T-cell (primary cell): ENCODE measurements at regions not wholly inside any gene's neighbourhood (a gene's known extent, or its start where the extent isn't known, plus 50 kb on each side); places are given as distances from the start of the nearest gene placed in this dataset.

Experiments
- ATAC-seq, 4 experiments: fragments of 200-7000 bp in 3 of 4; fragments of 150-1000 bp in 1 of 4; cut with Tn5 transposase; replicated peaks in 1 of 4; 1 replicate in 3 of 4; 2 replicates in 1 of 4; pipeline ENCODE4 v1.10.0; 2021; ENCODE audit warnings: moderate library complexity in 3 of 4, mild to moderate bottlenecking in 2 of 4, moderate number of reproducible peaks in 1 of 4
- CTCF ChIA-PET, 2 donors: fragments of 300-600 bp; sonication (Branson Sonifier 250); formaldehyde crosslinking; loops; one replicate each; lab custom pipeline; 2022; ENCODE audit warnings: antibody characterized with exemption in 2 of 2; lab: Charles Lee
- POLR2A ChIA-PET, 2 donors: fragments of 300-600 bp; sonication (Branson Sonifier 250); formaldehyde crosslinking; loops; one replicate each; lab custom pipeline; 2022; ENCODE audit warnings: antibody characterized with exemption in 2 of 2; lab: Charles Lee
- DNase-seq, 35 experiments: peaks; one replicate each; pipeline versions ENCODE4 v3.0.0 to v3.0.0-alpha.2; 2013 to 2023
- H3K27ac ChIP-seq: one replicate; pipeline ENCODE4 v1.5.1; 2013; ENCODE audit warnings: low read length
- H3K27me3 ChIP-seq, 2 experiments: replicated peaks in 1 of 2; 1 replicate in 1 of 2; 2 replicates in 1 of 2; pipeline versions ENCODE4 v1.6.1 to v1.7.0; 2013; ENCODE audit warnings: low read length in 1 of 2, mixed read lengths in 1 of 2; ENCODE audit not compliant: control insufficient read depth in 2 of 2, insufficient read depth in 2 of 2; ENCODE audit errors: extremely low read depth in 1 of 2
- H3K36me3 ChIP-seq, 2 donors: 1 replicate in 1 of 2; 2 replicates in 1 of 2; pipeline versions ENCODE4 v1.6.1 to v1.7.0; 2013; ENCODE audit warnings: low read length in 1 of 2; ENCODE audit not compliant: control insufficient read depth in 2 of 2, insufficient read depth in 1 of 2; ENCODE audit errors: extremely low read depth in 1 of 2
- H3K4me1 ChIP-seq, 2 experiments: 1 replicate in 1 of 2; 2 replicates in 1 of 2; pipeline versions ENCODE4 v1.6.1 to v1.7.0; 2013; ENCODE audit warnings: low read length in 2 of 2, mixed read lengths in 1 of 2; ENCODE audit not compliant: insufficient read depth in 2 of 2, control insufficient read depth in 1 of 2; ENCODE audit errors: extremely low read depth in 1 of 2
- H3K4me3 ChIP-seq, 2 donors: 1 replicate in 1 of 2; 2 replicates in 1 of 2; pipeline versions ENCODE4 v1.5.1 to v1.7.0; 2013; ENCODE audit warnings: mild to moderate bottlenecking in 2 of 2, low read length in 1 of 2, moderate library complexity in 1 of 2; ENCODE audit not compliant: control insufficient read depth in 1 of 2; ENCODE audit errors: extremely low read depth in 1 of 2
- H3K9me3 ChIP-seq: 2 replicates; pipeline ENCODE4 v1.7.0; 2013
- H3K27ac Mint-ChIP-seq, 2 donors: one replicate each; pipeline ENCODE4 v1.8.0; 2020 to 2021; ENCODE audit warnings: mild to moderate bottlenecking in 2 of 2, mixed read lengths in 2 of 2
- H3K27me3 Mint-ChIP-seq, 2 donors: one replicate each; pipeline ENCODE4 v1.8.0; 2021 to 2022; ENCODE audit warnings: mixed read lengths in 2 of 2
- H3K36me3 Mint-ChIP-seq: one replicate; pipeline ENCODE4 v1.8.0; 2021; ENCODE audit warnings: mixed read lengths
- H3K4me1 Mint-ChIP-seq, 3 donors: one replicate each; pipeline ENCODE4 v1.8.0; 2020 to 2022; ENCODE audit warnings: mixed read lengths in 3 of 3, mild to moderate bottlenecking in 1 of 3
- H3K4me3 Mint-ChIP-seq, 3 donors: one replicate each; pipeline ENCODE4 v1.8.0; 2020 to 2022; ENCODE audit warnings: mild to moderate bottlenecking in 3 of 3, mixed read lengths in 3 of 3, moderate library complexity in 3 of 3
- H3K9me3 Mint-ChIP-seq, 3 donors: one replicate each; pipeline ENCODE4 v1.8.0; 2020 to 2022; ENCODE audit warnings: mixed read lengths in 3 of 3
- WGBS: methylation state at CpG from one replicate; pipeline ENCODE4 v1.1.5; 2013; ENCODE audit warnings: missing lambda C conversion rate; ENCODE audit not compliant: insufficient coverage; 5-methylcytosine and 5-hydroxymethylcytosine counted together

- H3K9me3 ChIP-seq = no peaks in the 10 kb centered on the region
- ChIA-PET CTCF (interaction anchor here (0.5 kb wide), 2 partner anchors 274 to 690 kb away, joined by 4 to 5 read pairs; no protein-coding TSS in a partner anchor), POLR2A (no interaction called here)
- H3K27me3 ChIP-seq = peaks cover 0 to 12% of the 10 kb centered on the region in 2 experiments
- Mint-ChIP-seq H3K4me1 (no peaks in the 10 kb centered on the region), H3K9me3 (no peaks in the 10 kb centered on the region), H3K27me3 (peaks cover 7 to 13% of the 10 kb centered on the region in 2 donors), H3K4me3 (no peak overlapping the region), H3K36me3 (no peaks in the 10 kb centered on the region), H3K27ac (no peak overlapping the region)
- DNase-seq (no peak), ATAC-seq (no peak)
- WGBS = 100% methylated on average over 1 of the region's 4 CpGs
- no peaks in the 10 kb centered on the region for H3K36me3 ChIP-seq
- no peak overlapping the region for H3K27ac ChIP-seq
- no peaks in the 10 kb centered on the region for H3K4me1 ChIP-seq
- H3K4me3 ChIP-seq = no peak overlapping the region
Measured at GRCh38 chr17:5745111-5745813, 161.0 kb upstream of the NLRP1 start.

GRCh38 chr17:5747276-5747675 is 163.0 kb upstream of the NLRP1 start:
- H3K27me3 Mint-ChIP-seq = peaks cover 10 to 17% of the 10 kb centered on the region in 2 donors
- ChIA-PET POLR2A (no interaction called here), CTCF (no interaction called here)
- Histone ChIP-seq H3K27ac (no peak overlapping the region), H3K4me3 (no peak overlapping the region), H3K27me3 (peaks cover 0 to 13% of the 10 kb centered on the region in 2 experiments), H3K4me1 (no peaks in the 10 kb centered on the region), H3K9me3 (no peaks in the 10 kb centered on the region), H3K36me3 (no peaks in the 10 kb centered on the region)
- H3K4me1 Mint-ChIP-seq = no peaks in the 10 kb centered on the region
- DNase-seq (no peak), ATAC-seq (no peak)
- H3K4me3 Mint-ChIP-seq = no peak overlapping the region
- 71% methylated on average over 1 of the region's 3 CpGs for WGBS
- H3K27ac Mint-ChIP-seq = no peak overlapping the region
- H3K36me3 Mint-ChIP-seq = no peaks in the 10 kb centered on the region
- H3K9me3 Mint-ChIP-seq = no peaks in the 10 kb centered on the region

GRCh38 chr17:5747964-5748363 is 163.7 kb upstream of the NLRP1 start:
- Histone ChIP-seq H3K27ac (no peak overlapping the region), H3K36me3 (no peaks in the 10 kb centered on the region), H3K9me3 (no peaks in the 10 kb centered on the region), H3K4me1 (no peaks in the 10 kb centered on the region), H3K4me3 (no peak overlapping the region), H3K27me3 (peaks cover 0 to 15% of the 10 kb centered on the region in 2 experiments)
- Mint-ChIP-seq H3K36me3 (no peaks in the 10 kb centered on the region), H3K9me3 (no peaks in the 10 kb centered on the region), H3K4me1 (no peaks in the 10 kb centered on the region), H3K27ac (no peak overlapping the region), H3K27me3 (peaks cover 10 to 17% of the 10 kb centered on the region in 2 donors), H3K4me3 (no peak overlapping the region)
- WGBS = 69% methylated on average over 4 of the region's 4 CpGs
- no peak for ATAC-seq
- ChIA-PET POLR2A (no interaction called here), CTCF (no interaction called here)
- DNase-seq = no peak

GRCh38 chr17:5753421-5753820 is 169.1 kb upstream of the NLRP1 start:
- H3K4me1 ChIP-seq = no peaks in the 10 kb centered on the region
- Mint-ChIP-seq H3K36me3 (no peaks in the 10 kb centered on the region), H3K27ac (no peak overlapping the region), H3K4me1 (no peaks in the 10 kb centered on the region), H3K4me3 (no peak overlapping the region), H3K27me3 (peaks cover 31% of the 10 kb centered on the region in 2 donors), H3K9me3 (no peaks in the 10 kb centered on the region)
- H3K4me3 ChIP-seq = no peak overlapping the region
- H3K27ac ChIP-seq = no peak overlapping the region
- ChIA-PET POLR2A (no interaction called here), CTCF (no interaction called here)
- 92% methylated on average over 2 of the region's 2 CpGs for WGBS
- DNase-seq = no peak
- no peak for ATAC-seq
- peaks cover 0 to 32% of the 10 kb centered on the region in 2 experiments for H3K27me3 ChIP-seq
- no peaks in the 10 kb centered on the region for H3K36me3 ChIP-seq
- H3K9me3 ChIP-seq = no peaks in the 10 kb centered on the region

GRCh38 chr17:5757314-5757907 is 173.1 kb upstream of the NLRP1 start:
- Mint-ChIP-seq H3K27me3 (peaks cover 36% of the 10 kb centered on the region in 2 donors), H3K4me3 (no peak overlapping the region), H3K9me3 (no peaks in the 10 kb centered on the region), H3K36me3 (no peaks in the 10 kb centered on the region), H3K4me1 (no peaks in the 10 kb centered on the region), H3K27ac (no peak overlapping the region)
- Histone ChIP-seq H3K27me3 (peaks cover 0 to 30% of the 10 kb centered on the region in 2 experiments), H3K4me1 (no peaks in the 10 kb centered on the region), H3K36me3 (no peaks in the 10 kb centered on the region), H3K4me3 (no peak overlapping the region), H3K9me3 (no peaks in the 10 kb centered on the region), H3K27ac (no peak overlapping the region)
- ChIA-PET POLR2A (no interaction called here), CTCF (no interaction called here)
- DNase-seq (no peak), ATAC-seq (no peak)
- 83% methylated on average over 7 of the region's 8 CpGs for WGBS

GRCh38 chr17:5758651-5759050 is 174.3 kb upstream of the NLRP1 start:
- POLR2A ChIA-PET = no interaction called here
- Mint-ChIP-seq H3K9me3 (no peaks in the 10 kb centered on the region), H3K4me3 (no peak overlapping the region), H3K4me1 (no peaks in the 10 kb centered on the region), H3K27ac (no peak overlapping the region), H3K36me3 (no peaks in the 10 kb centered on the region), H3K27me3 (peaks cover 40% of the 10 kb centered on the region in 2 donors)
- ATAC-seq (no peak), DNase-seq (no peak)
- Histone ChIP-seq H3K27ac (no peak overlapping the region), H3K36me3 (no peaks in the 10 kb centered on the region), H3K9me3 (no peaks in the 10 kb centered on the region), H3K27me3 (peaks cover 0 to 32% of the 10 kb centered on the region in 2 experiments), H3K4me1 (no peaks in the 10 kb centered on the region), H3K4me3 (no peak overlapping the region)
- CTCF ChIA-PET = no interaction called here
